NB4 (cell line): ENCODE measurements at regions not wholly inside any gene's neighbourhood (a gene's known extent, or its start where the extent isn't known, plus 50 kb on each side); places are given as distances from the start of the nearest gene placed in this dataset.

Source experiments
- CTCF ChIP-seq: IDR thresholded peaks from one replicate; pipeline ENCODE4 v1.5.1; 2012; ENCODE audit warnings: low read depth, low read length
- MYC ChIP-seq: IDR thresholded peaks from 2 replicates; pipeline ENCODE4 v1.6.1; 2011; ENCODE audit warnings: low read depth, low read length
- POLR2A ChIP-seq: IDR thresholded peaks from 2 replicates; pipeline ENCODE4 v1.6.1; 2011; ENCODE audit warnings: mild to moderate bottlenecking; ENCODE audit not compliant: insufficient read length; ENCODE audit errors: extremely low read depth
- TF ChIP-seq, protein P1 (sequence below): IDR thresholded peaks from 2 replicates; pipeline ENCODE4 v1.6.1; 2011; ENCODE audit warnings: low read depth, low read length

GRCh38 chr6:130643361-130643760 is 183.8 kb upstream of the SMLR1 start:
- TF ChIP-seq CTCF (no peak), MYC (no peak), POLR2A (no peak)
- TF ChIP-seq, protein P1, sequence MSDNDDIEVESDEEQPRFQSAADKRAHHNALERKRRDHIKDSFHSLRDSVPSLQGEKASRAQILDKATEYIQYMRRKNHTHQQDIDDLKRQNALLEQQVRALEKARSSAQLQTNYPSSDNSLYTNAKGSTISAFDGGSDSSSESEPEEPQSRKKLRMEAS: no peak
